DMS53 treated with DMSO at 0.1 percent for 48 hours (cell line): ENCODE measurements at regions not wholly inside any gene's neighbourhood (a gene's known extent, or its start where the extent isn't known, plus 50 kb on each side); places are given as distances from the start of the nearest gene placed in this dataset.

Experiments used
- DNase-seq: peaks from one replicate; lab custom pipeline; 2025; ENCODE audit not compliant: unreplicated experiment; lab: John Stamatoyannopoulos, UW

- DNase-seq = no peak
These were observed 228.1 kb upstream of the PPARGC1A start for GRCh38 chr4:24117975-24118374.

- no peak for DNase-seq
These were observed 226.3 kb upstream of the PPARGC1A start for GRCh38 chr4:24116107-24116506.

- DNase-seq = no peak
These were observed 225.2 kb upstream of the PPARGC1A start for GRCh38 chr4:24114919-24115500.

- no peak for DNase-seq
These were observed 224.6 kb upstream of the PPARGC1A start for GRCh38 chr4:24114444-24114843.

GRCh38 chr4:24112466-24112865 lies 222.6 kb upstream of the PPARGC1A start:
- DNase-seq = no peak

- DNase-seq = no peak
These were observed 218.7 kb upstream of the PPARGC1A start for GRCh38 chr4:24108567-24108966.

- DNase-seq = no peak
These were observed 215.6 kb upstream of the PPARGC1A start for GRCh38 chr4:24105327-24106038.

- DNase-seq = no peak
These were observed 214.3 kb upstream of the PPARGC1A start for GRCh38 chr4:24104158-24104565.

- no peak for DNase-seq
These were observed 213.7 kb upstream of the PPARGC1A start for GRCh38 chr4:24103434-24104157.

- DNase-seq = no peak
These were observed 212.8 kb upstream of the PPARGC1A start for GRCh38 chr4:24102621-24103020.

GRCh38 chr4:24096603-24097002 lies 206.8 kb upstream of the PPARGC1A start:
- no peak for DNase-seq

- DNase-seq = no peak
These were observed 204.9 kb upstream of the PPARGC1A start for GRCh38 chr4:24094726-24095125.

GRCh38 chr4:24093446-24093845 lies 203.6 kb upstream of the PPARGC1A start:
- no peak for DNase-seq

- no peak for DNase-seq
These were observed 201.9 kb upstream of the PPARGC1A start for GRCh38 chr4:24091639-24092233.

- no peak for DNase-seq
These were observed 200.1 kb upstream of the PPARGC1A start for GRCh38 chr4:24089851-24090534.

GRCh38 chr4:24080871-24081270 lies 191.0 kb upstream of the PPARGC1A start:
- DNase-seq = no peak

- no peak for DNase-seq
These were observed 188.6 kb upstream of the PPARGC1A start for GRCh38 chr4:24078347-24078962.

GRCh38 chr4:24076811-24077210 lies 187.0 kb upstream of the PPARGC1A start:
- no peak for DNase-seq

- no peak for DNase-seq
These were observed 184.1 kb upstream of the PPARGC1A start for GRCh38 chr4:24073948-24074347.

GRCh38 chr4:24071612-24072372 lies 181.9 kb upstream of the PPARGC1A start:
- DNase-seq = no peak
